ENCODE measurements at regions not wholly inside any gene's neighbourhood (a gene's known extent, or its start where the extent isn't known, plus 50 kb on each side); places are given as distances from the start of the nearest gene placed in this dataset.

GRCh38 chr4:83712890-83713289 lies 177.0 kb downstream of the GPAT3 start:
- TF ChIP-seq POLR2A (IDR thresholded peaks at IDR 0.05; ENCODE audit: low read depth, low read length) (no peak), MAX (IDR thresholded peaks at IDR 0.05; ENCODE audit: insufficient read depth, insufficient read length) (no peak), CTCF (IDR thresholded peaks at IDR 0.05; ENCODE audit: extremely low read depth in 1 of 2, insufficient read depth in 1 of 2, low read depth in 1 of 2, low read length in 2 of 2) (no peak), POLR2AphosphoS5 (IDR thresholded peaks at IDR 0.05; ENCODE audit: insufficient read depth, low read depth, low read length) (no peak)
